SU-DHL-6 (cell line): ENCODE measurements at regions not wholly inside any gene's neighbourhood (a gene's known extent, or its start where the extent isn't known, plus 50 kb on each side); places are given as distances from the start of the nearest gene placed in this dataset.

Source experiments
- H2AFZ ChIP-seq: fragments of 200-600 bp; sonication (generic); 2 replicates; pipeline ENCODE4 v1.6.1; 2014; ENCODE audit warnings: low read depth, mild to moderate bottlenecking, moderate library complexity, mixed read lengths, antibody characterized with exemption, low read length; ENCODE audit not compliant: severe bottlenecking
- H3F3A ChIP-seq: fragments of 200-600 bp; shearing (Covaris generic); 2 replicates; pipeline ENCODE4 v1.6.0; 2016; ENCODE audit warnings: antibody characterized with exemption, mild to moderate bottlenecking; ENCODE audit not compliant: insufficient read depth
- H3K27ac ChIP-seq: fragments of 200-600 bp; sonication (generic); 2 replicates; pipeline ENCODE4 v1.5.1; 2016; ENCODE audit warnings: low read depth, mild to moderate bottlenecking, low read length, moderate library complexity, mixed read lengths
- H3K27me3 ChIP-seq: fragments of 200-600 bp; sonication (generic), shearing (Covaris generic); 2 replicates; pipeline ENCODE4 v1.6.0; 2014; ENCODE audit warnings: mild to moderate bottlenecking, low read length
- H3K36me3 ChIP-seq: fragments of 200-600 bp; sonication (generic); 2 replicates; pipeline ENCODE4 v1.6.1; 2014; ENCODE audit warnings: mild to moderate bottlenecking, low read length, mixed read lengths
- H3K4me2 ChIP-seq: fragments of 300-600, 200-600 bp; shearing (Covaris generic), sonication (generic); 2 replicates; pipeline ENCODE4 v1.6.0; 2014; ENCODE audit warnings: low read length, low read depth, mild to moderate bottlenecking; ENCODE audit not compliant: poor library complexity, severe bottlenecking
- H3K4me3 ChIP-seq: fragments of 200-600 bp; sonication (generic); 2 replicates; pipeline ENCODE4 v1.5.1; 2014; ENCODE audit warnings: antibody characterized with exemption, low read length, mild to moderate bottlenecking, mixed read lengths; ENCODE audit not compliant: insufficient read depth, poor library complexity, severe bottlenecking
- H3K79me2 ChIP-seq: fragments of 200-600 bp; sonication (generic); 2 replicates; pipeline ENCODE4 v1.6.1; 2014; ENCODE audit warnings: mild to moderate bottlenecking, low read length, moderate library complexity; ENCODE audit not compliant: insufficient read depth
- H3K9ac ChIP-seq: fragments of 200-600 bp; sonication (generic); 2 replicates; pipeline ENCODE4 v1.7.0; 2014; ENCODE audit warnings: mild to moderate bottlenecking, low read length
- H3K9me2 ChIP-seq: fragments of 200-600 bp; sonication (generic); replicated peaks from 2 replicates; pipeline ENCODE4 v1.6.1; 2014; ENCODE audit warnings: low read length; ENCODE audit not compliant: insufficient read depth
- H3K9me3 ChIP-seq: fragments of 200-600 bp; sonication (generic); 2 replicates; pipeline ENCODE4 v1.6.1; 2014; ENCODE audit warnings: low read length, mixed read lengths; ENCODE audit not compliant: insufficient read depth
- H4K20me1 ChIP-seq: fragments of 200-600 bp; sonication (generic); 2 replicates; pipeline ENCODE4 v1.6.1; 2014; ENCODE audit warnings: low read depth, mild to moderate bottlenecking, antibody characterized with exemption, low read length, moderate library complexity, mixed read lengths
- EZH2phosphoT487 ChIP-seq: fragments of 200-600 bp; sonication (generic), shearing (Covaris generic); conservative IDR thresholded peaks from 2 replicates; pipeline ENCODE4 v1.6.1; 2018; ENCODE audit warnings: mild to moderate bottlenecking, antibody characterized with exemption, low read length, moderate library complexity, mixed read lengths
- TF ChIP-seq, protein P1 (sequence below): fragments of 200-600 bp; sonication (generic); IDR thresholded peaks from one replicate; pipeline ENCODE4 v1.5.1; 2017; ENCODE audit warnings: antibody characterized with exemption, mild to moderate bottlenecking, low read length, moderate library complexity; ENCODE audit not compliant: insufficient read depth, poor library complexity, severe bottlenecking

DNA sequence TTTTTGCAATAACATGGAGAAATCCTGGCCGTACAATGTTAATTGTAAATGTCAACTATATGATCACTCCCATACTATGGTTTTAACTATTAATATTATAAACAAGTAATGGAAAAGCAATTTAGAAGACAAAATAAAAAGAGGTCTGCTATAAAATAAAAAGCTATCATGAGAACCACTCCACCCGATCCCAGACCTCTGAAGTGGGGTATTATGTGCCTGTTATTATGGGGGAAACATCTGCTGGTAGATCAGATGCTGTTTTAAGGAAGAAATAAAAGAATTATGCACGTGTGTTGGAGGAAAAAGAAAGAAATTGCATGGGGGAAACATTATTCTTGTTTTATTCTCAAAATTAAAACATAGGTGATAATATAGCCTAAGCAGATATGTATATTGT is 615.7 kb upstream of the ARID1B start:
- Histone ChIP-seq H3K9me3 (no peaks in the 10 kb centered on the region), H3F3A (no peaks in the 10 kb centered on the region), H3K4me3 (no peak overlapping the region), H3K27me3 (no peaks in the 10 kb centered on the region), H3K36me3 (no peaks in the 10 kb centered on the region), H3K9me2 (no peaks in the 10 kb centered on the region), H4K20me1 (no peaks in the 10 kb centered on the region), H3K4me2 (no peak overlapping the region), H3K79me2 (no peaks in the 10 kb centered on the region), H3K9ac (no peak overlapping the region), H3K27ac (no peak overlapping the region), H2AFZ (no peak overlapping the region)
- no peak for TF ChIP-seq EZH2phosphoT487
- TF ChIP-seq, protein P1, sequence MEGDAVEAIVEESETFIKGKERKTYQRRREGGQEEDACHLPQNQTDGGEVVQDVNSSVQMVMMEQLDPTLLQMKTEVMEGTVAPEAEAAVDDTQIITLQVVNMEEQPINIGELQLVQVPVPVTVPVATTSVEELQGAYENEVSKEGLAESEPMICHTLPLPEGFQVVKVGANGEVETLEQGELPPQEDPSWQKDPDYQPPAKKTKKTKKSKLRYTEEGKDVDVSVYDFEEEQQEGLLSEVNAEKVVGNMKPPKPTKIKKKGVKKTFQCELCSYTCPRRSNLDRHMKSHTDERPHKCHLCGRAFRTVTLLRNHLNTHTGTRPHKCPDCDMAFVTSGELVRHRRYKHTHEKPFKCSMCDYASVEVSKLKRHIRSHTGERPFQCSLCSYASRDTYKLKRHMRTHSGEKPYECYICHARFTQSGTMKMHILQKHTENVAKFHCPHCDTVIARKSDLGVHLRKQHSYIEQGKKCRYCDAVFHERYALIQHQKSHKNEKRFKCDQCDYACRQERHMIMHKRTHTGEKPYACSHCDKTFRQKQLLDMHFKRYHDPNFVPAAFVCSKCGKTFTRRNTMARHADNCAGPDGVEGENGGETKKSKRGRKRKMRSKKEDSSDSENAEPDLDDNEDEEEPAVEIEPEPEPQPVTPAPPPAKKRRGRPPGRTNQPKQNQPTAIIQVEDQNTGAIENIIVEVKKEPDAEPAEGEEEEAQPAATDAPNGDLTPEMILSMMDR, result no peak

DNA sequence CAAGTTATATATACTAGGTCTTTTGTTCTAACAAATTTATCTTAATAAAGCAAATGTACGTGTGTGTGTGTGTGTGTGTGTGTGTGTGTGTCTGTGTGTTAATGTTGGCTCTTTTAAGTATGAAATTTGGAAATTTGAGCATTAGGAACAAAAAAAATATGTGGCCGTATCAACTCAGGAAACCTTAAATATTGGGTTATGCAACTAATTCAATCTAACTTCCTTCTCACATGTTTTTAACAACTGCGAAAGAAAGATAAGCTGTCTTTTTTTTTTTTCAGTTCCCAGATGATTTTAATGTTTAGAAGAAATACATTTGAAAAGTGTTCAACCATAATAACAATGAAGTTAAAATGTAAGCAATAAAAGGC is 616.4 kb upstream of the ARID1B start:
- Histone ChIP-seq H4K20me1 (no peaks in the 10 kb centered on the region), H3K9me2 (no peaks in the 10 kb centered on the region), H3K79me2 (no peaks in the 10 kb centered on the region), H2AFZ (no peak overlapping the region), H3K9me3 (no peaks in the 10 kb centered on the region), H3K27ac (no peak overlapping the region), H3K36me3 (no peaks in the 10 kb centered on the region), H3K4me2 (no peak overlapping the region), H3K27me3 (no peaks in the 10 kb centered on the region), H3K4me3 (no peak overlapping the region), H3F3A (no peaks in the 10 kb centered on the region), H3K9ac (no peak overlapping the region)
- no peak for TF ChIP-seq EZH2phosphoT487
- TF ChIP-seq, protein P1, result no peak

DNA sequence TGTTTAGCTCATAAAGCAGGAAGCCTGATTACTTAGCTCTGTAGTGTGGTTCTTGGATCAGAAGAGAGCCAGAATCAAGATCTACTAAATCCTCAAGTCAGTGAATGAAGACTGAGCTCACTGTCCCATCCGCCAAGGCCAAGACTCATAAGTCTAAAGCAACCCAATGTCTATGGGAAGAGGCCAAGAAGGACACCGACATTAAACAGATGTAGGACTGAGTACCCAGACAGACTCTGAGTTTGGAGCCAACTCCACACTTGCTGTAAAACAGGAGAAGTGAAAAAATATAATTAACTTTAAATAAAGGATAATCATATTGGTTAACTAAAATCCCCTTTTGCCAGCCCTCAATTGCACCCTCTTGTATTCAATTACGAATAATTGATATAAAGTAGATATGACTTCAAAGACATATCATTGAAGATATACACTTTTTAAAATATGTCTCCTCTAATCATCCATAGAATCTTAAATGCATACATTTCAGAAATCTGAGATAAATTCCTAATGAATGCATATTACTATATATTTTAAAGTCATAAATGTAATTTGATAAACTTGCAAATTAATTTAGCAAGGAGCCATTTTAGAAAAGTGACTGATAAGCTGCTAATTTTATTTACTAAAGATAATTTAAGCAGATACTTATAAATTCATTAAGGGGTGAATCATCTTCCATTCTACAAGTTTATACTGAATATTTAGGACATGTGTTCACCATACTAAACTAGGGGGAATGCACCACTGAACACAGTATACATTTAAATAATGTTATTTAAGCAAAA is 617.0 kb upstream of the ARID1B start:
- H3K79me2 ChIP-seq, result no peaks in the 10 kb centered on the region
- H3K36me3 ChIP-seq, result no peaks in the 10 kb centered on the region
- no peaks in the 10 kb centered on the region for H3K9me3 ChIP-seq
- no peaks in the 10 kb centered on the region for H3K9me2 ChIP-seq
- no peaks in the 10 kb centered on the region for H4K20me1 ChIP-seq
- H3K27me3 ChIP-seq, result no peaks in the 10 kb centered on the region
- H3K4me2 ChIP-seq, result no peak overlapping the region
- no peak overlapping the region for H3K27ac ChIP-seq
- H3K4me3 ChIP-seq, result no peak overlapping the region
- H2AFZ ChIP-seq, result no peak overlapping the region
- H3K9ac ChIP-seq, result no peak overlapping the region
- TF ChIP-seq, protein P1, result no peak
- no peak for TF ChIP-seq EZH2phosphoT487
- no peaks in the 10 kb centered on the region for H3F3A ChIP-seq
